ENCODE measurements at regions not wholly inside any gene's neighbourhood (a gene's known extent, or its start where the extent isn't known, plus 50 kb on each side); places are given as distances from the start of the nearest gene placed in this dataset.
A peak's percentile ranks its signal among the peaks of the same experiment; 100 is the strongest.

DNA sequence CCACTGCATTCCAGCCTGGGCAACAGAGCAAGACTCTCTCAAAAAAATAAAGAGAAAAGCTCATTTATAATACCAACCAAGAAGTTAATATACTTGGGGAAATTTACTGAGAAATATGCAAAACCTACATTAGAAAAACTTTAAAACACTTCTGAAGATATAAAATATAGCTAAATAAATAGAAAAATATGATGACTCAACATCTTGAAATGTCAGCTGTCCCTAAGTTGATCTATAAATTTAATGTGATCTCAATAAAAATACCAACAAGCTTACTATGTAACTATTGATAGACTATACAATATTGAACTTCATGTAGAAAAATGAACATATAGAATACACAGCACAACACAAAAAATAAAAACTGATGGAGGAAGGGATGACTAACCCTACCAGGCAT, 87.5 kb upstream of the INTU start:
- CTCF ChIA-PET (ENCODE audit: low intra/inter-chr PET ratio, low total read pairs), result no interaction called here
- in situ Hi-C loops (cut with HindIII; ENCODE audit: extremely low pct_ligation_motif_present, low pct_unique_long_range_greater_than_20kb), result no loop called here

DNA sequence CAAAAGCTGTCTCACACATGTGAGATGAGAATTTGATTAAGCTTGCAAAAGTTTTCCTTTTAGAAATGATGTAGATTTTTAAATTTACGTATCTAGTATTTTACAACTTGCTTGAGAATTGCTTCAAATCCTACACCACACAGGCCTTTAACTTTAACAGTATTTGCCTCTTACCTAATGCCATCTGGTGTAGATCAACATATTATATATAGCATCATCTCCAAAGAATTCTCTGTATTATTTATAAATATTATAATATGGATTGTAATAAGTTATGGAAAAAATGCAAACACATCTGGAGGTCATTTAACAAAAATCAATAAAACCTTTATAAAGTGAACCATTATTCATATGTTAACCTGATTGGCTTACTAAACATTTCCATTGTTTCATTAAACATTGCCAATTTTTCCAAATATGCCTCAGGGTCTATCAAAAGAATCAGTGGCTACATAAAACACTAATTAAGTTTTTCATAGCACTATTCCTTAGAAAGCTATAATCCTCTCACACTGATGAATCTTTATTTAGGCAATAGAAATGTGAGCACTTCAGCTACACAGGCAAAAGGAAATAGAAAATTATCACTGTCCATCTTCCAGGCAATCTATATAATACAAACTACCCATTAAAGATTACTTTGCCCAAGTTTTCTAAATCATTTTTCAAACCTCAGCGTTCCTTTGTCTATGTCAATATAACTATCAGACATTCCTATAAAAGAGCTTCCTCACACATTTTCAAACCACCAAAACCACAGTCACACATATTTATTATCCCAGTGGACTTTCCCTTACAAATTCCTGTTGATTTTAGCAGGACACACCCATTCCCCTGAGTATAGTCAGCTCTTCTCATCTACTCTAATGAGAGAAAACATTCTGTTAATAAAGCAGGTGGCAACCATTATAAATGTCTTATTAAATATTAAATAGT, 83.5 kb upstream of the INTU start:
- Histone ChIP-seq H3K9me3 (ENCODE audit: low read length) (no peaks in the 10 kb centered on the region; the same call in 1 of the 2 replicates), H3K79me2 (ENCODE audit: insufficient read depth, low read length) (no peaks in the 10 kb centered on the region), H3K27me3 (ENCODE audit: control insufficient read depth in 1 of 2, insufficient read depth in 2 of 2, low read length in 2 of 2) (no peaks in the 10 kb centered on the region), H3K27ac (ENCODE audit: extremely low read length, insufficient read depth, low read length) (no peak overlapping the region), H3K36me3 (replicated peaks in 1 of 2; ENCODE audit: control insufficient read depth in 1 of 2, insufficient read depth in 2 of 2, low read length in 2 of 2) (no peaks in the 10 kb centered on the region), H4K20me1 (ENCODE audit: insufficient read depth, low read length) (no peaks in the 10 kb centered on the region), H3K4me3 (replicated peaks in 1 of 3; ENCODE audit: insufficient read depth in 1 of 3, low read depth in 2 of 3, low read length in 3 of 3) (no peak overlapping the region), H2AFZ (ENCODE audit: low read length) (no peak overlapping the region), H3K4me1 (ENCODE audit: insufficient read depth, low read length) (no peaks in the 10 kb centered on the region), H3K9ac (ENCODE audit: insufficient read depth, low read depth, low read length) (no peak overlapping the region), H3K4me2 (ENCODE audit: low read depth, low read length) (no peak overlapping the region)
- ChIA-PET POLR2A (no interaction called here), CTCF (ENCODE audit: low intra/inter-chr PET ratio, low total read pairs) (no interaction called here)
- in situ Hi-C loops (cut with HindIII; ENCODE audit: extremely low pct_ligation_motif_present, low pct_unique_long_range_greater_than_20kb) (no loop called here), intact Hi-C loops (cut with micrococcal nuclease; ENCODE audit: unreplicated experiment) (no loop called here)
- no peak for FAIRE-seq
- 3% methylated on average over 2 of the region's 2 CpGs for WGBS (ENCODE audit: low lambda C conversion rate)
- BruUV-seq (replicated peaks), result no TSS peak
- no peak for TF ChIP-seq RFX5 (IDR thresholded peaks at IDR 0.05; ENCODE audit: low read depth, low read length)
- TF ChIP-seq, protein P1, sequence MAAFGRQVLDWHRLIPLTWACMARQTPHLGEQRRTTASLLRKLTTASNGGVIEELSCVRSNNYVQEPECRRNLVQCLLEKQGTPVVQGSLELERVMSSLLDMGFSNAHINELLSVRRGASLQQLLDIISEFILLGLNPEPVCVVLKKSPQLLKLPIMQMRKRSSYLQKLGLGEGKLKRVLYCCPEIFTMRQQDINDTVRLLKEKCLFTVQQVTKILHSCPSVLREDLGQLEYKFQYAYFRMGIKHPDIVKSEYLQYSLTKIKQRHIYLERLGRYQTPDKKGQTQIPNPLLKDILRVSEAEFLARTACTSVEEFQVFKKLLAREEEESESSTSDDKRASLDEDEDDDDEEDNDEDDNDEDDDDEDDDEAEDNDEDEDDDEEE (CRISPR knock-in tag; IDR thresholded peaks at IDR 0.05), result no peak
- no peak for TF ChIP-seq ZNF253 (CRISPR knock-in tag; IDR thresholded peaks at IDR 0.05; ENCODE audit: borderline replicate concordance)
- no peak for TF ChIP-seq ATF7 (IDR thresholded peaks at IDR 0.05)
- no peak for TF ChIP-seq ATF7 (CRISPR knock-in tag; IDR thresholded peaks at IDR 0.05)
- TF ChIP-seq, protein P2, sequence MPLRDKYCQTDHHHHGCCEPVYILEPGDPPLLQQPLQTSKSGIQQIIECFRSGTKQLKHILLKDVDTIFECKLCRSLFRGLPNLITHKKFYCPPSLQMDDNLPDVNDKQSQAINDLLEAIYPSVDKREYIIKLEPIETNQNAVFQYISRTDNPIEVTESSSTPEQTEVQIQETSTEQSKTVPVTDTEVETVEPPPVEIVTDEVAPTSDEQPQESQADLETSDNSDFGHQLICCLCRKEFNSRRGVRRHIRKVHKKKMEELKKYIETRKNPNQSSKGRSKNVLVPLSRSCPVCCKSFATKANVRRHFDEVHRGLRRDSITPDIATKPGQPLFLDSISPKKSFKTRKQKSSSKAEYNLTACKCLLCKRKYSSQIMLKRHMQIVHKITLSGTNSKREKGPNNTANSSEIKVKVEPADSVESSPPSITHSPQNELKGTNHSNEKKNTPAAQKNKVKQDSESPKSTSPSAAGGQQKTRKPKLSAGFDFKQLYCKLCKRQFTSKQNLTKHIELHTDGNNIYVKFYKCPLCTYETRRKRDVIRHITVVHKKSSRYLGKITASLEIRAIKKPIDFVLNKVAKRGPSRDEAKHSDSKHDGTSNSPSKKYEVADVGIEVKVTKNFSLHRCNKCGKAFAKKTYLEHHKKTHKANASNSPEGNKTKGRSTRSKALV (CRISPR knock-in tag; IDR thresholded peaks at IDR 0.05), result no peak
- TF ChIP-seq PTBP1 (IDR thresholded peaks at IDR 0.05; ENCODE audit: low read depth, low read length, poor library complexity, severe bottlenecking), result no peak
- TF ChIP-seq ATF7-NPFF (CRISPR knock-in tag; IDR thresholded peaks at IDR 0.05; ENCODE audit: low read depth), result no peak
- no peak for TF ChIP-seq SOX5 (CRISPR knock-in tag; IDR thresholded peaks at IDR 0.05; ENCODE audit: borderline replicate concordance)
- no peak for ATAC-seq
- no peak for DNase-seq (ENCODE audit: low spot score)

More for the DNA sequence above, 87.5 kb upstream of the INTU start:
- intact Hi-C loops (cut with micrococcal nuclease; ENCODE audit: unreplicated experiment), result no loop called here
- POLR2A ChIA-PET, result no interaction called here
- no peak overlapping the region for H3K9ac ChIP-seq (ENCODE audit: insufficient read depth, low read depth, low read length)
- DNase-seq (ENCODE audit: low spot score) (no peak), ATAC-seq (no peak), FAIRE-seq (no peak)
- no peak overlapping the region for H3K27ac ChIP-seq (ENCODE audit: extremely low read length, insufficient read depth, low read length)
- no peak overlapping the region for H2AFZ ChIP-seq (ENCODE audit: low read length)
- no peaks in the 10 kb centered on the region for H3K79me2 ChIP-seq (ENCODE audit: insufficient read depth, low read length)
- H3K4me2 ChIP-seq (ENCODE audit: low read depth, low read length), result no peak overlapping the region
- no peaks in the 10 kb centered on the region for H3K9me3 ChIP-seq (ENCODE audit: low read length)
- H4K20me1 ChIP-seq (ENCODE audit: insufficient read depth, low read length), result no peaks in the 10 kb centered on the region
- H3K36me3 ChIP-seq (replicated peaks in 1 of 2; ENCODE audit: control insufficient read depth in 1 of 2, insufficient read depth in 2 of 2, low read length in 2 of 2), result no peaks in the 10 kb centered on the region
- no peak for TF ChIP-seq GLI4 (CRISPR knock-in tag; IDR thresholded peaks at IDR 0.05; ENCODE audit: borderline replicate concordance)
- peak; percentile 40 to 72; a peak in 3 of 4 replicates for TF ChIP-seq MAFK (conservative IDR thresholded peaks at IDR 0.05 in 1 of 2, IDR thresholded peaks at IDR 0.05 in 1 of 2; ENCODE audit: low read length in 2 of 2)
- peak; percentile 62 for TF ChIP-seq MAFF (IDR thresholded peaks at IDR 0.05; ENCODE audit: low read depth, low read length)
- H3K4me1 ChIP-seq (ENCODE audit: insufficient read depth, low read length), result no peaks in the 10 kb centered on the region
- no TSS peak for BruUV-seq (replicated peaks)
- H3K27me3 ChIP-seq (ENCODE audit: control insufficient read depth in 1 of 2, insufficient read depth in 2 of 2, low read length in 2 of 2), result no peaks in the 10 kb centered on the region
- H3K4me3 ChIP-seq (replicated peaks in 1 of 3; ENCODE audit: insufficient read depth in 1 of 3, low read depth in 2 of 3, low read length in 3 of 3), result no peak overlapping the region
